H1 (cell line): ENCODE measurements at regions not wholly inside any gene's neighbourhood (a gene's known extent, or its start where the extent isn't known, plus 50 kb on each side); places are given as distances from the start of the nearest gene placed in this dataset.

Source experiments
- CTCF ChIA-PET: fragments of 300-600 bp; sonication (Branson Sonifier 250); formaldehyde crosslinking; loops from one replicate; lab custom pipeline; 2021; ENCODE audit not compliant: partially characterized antibody; lab: Charles Lee
- POLR2A ChIA-PET: fragments of 300-600 bp; sonication (Branson Sonifier 250); formaldehyde crosslinking; loops from one replicate; lab custom pipeline; 2021; ENCODE audit warnings: inconsistent platforms; ENCODE audit not compliant: partially characterized antibody; lab: Charles Lee
- DNase-seq, 2 experiments: peaks; one replicate each; pipeline versions ENCODE4 v3.0.0 to v3.0.0-alpha.2; 2010 to 2022; ENCODE audit warnings: low spot score in 2 of 2, low read depth in 1 of 2, mixed read lengths in 1 of 2
- FAIRE-seq: peaks from 2 replicates; lab custom pipeline; 2011; peaks lifted over from hg19 to GRCh38; lab: Jason Lieb, UNC
- H2AFZ ChIP-seq: 2 replicates; pipeline ENCODE4 v1.8.1; 2012; ENCODE audit warnings: low read length, inconsistent platforms
- H2AK5ac ChIP-seq: 2 replicates; pipeline ENCODE4 v1.6.1; 2013; ENCODE audit warnings: low read depth, low read length
- H2BK120ac ChIP-seq: replicated peaks from 2 replicates; pipeline ENCODE3; 2013; ENCODE audit warnings: low read depth, low read length, inconsistent platforms
- H2BK12ac ChIP-seq: 2 replicates; pipeline ENCODE4 v1.6.1; 2013; ENCODE audit warnings: low read depth, low read length
- H2BK15ac ChIP-seq: 2 replicates; pipeline ENCODE4 v1.6.1; 2013; ENCODE audit warnings: low read length
- H2BK20ac ChIP-seq: 2 replicates; pipeline ENCODE4 v1.6.1; 2013; ENCODE audit warnings: low read length
- H2BK5ac ChIP-seq: 2 replicates; pipeline ENCODE4 v1.6.1; 2013; ENCODE audit warnings: low read depth, low read length
- H3K14ac ChIP-seq: 2 replicates; pipeline ENCODE4 v1.6.1; 2013; ENCODE audit warnings: inconsistent platforms; ENCODE audit not compliant: insufficient read length
- H3K18ac ChIP-seq: 2 replicates; pipeline ENCODE4 v1.6.1; 2013; ENCODE audit warnings: low read length; ENCODE audit errors: extremely low read depth
- H3K23ac ChIP-seq: 2 replicates; pipeline ENCODE4 v1.6.1; 2013; ENCODE audit warnings: inconsistent platforms; ENCODE audit not compliant: insufficient read length
- H3K23me2 ChIP-seq: 2 replicates; pipeline ENCODE4 v1.6.1; 2013; ENCODE audit warnings: low read depth, low read length
- H3K27ac ChIP-seq: 2 replicates; pipeline ENCODE4 v1.6.1; 2011; ENCODE audit warnings: low read depth, low read length, inconsistent platforms
- H3K27me3 ChIP-seq, 4 experiments: replicated peaks in 1 of 4; 1 replicate in 1 of 4; 2 replicates in 3 of 4; pipeline versions ENCODE4 v1.6.1 to v1.8.1; 2011 to 2013; ENCODE audit warnings: low read length in 3 of 4, mild to moderate bottlenecking in 3 of 4, inconsistent platforms in 2 of 4, mixed read lengths in 2 of 4, moderate library complexity in 1 of 4; ENCODE audit not compliant: control insufficient read depth in 3 of 4, insufficient read depth in 3 of 4; ENCODE audit errors: extremely low read depth in 1 of 4
- H3K36me3 ChIP-seq, 4 experiments: 2 replicates each; pipeline versions ENCODE4 v1.6.1 to v1.8.1; 2011 to 2013; ENCODE audit warnings: mild to moderate bottlenecking in 4 of 4, low read length in 3 of 4, moderate library complexity in 2 of 4, control low read depth in 1 of 4, inconsistent platforms in 1 of 4; ENCODE audit not compliant: insufficient read depth in 4 of 4, control insufficient read depth in 2 of 4
- H3K4ac ChIP-seq: replicated peaks from 2 replicates; pipeline ENCODE3; 2013; ENCODE audit warnings: low read length, low read depth, mixed read lengths, inconsistent platforms; ENCODE audit not compliant: insufficient read length
- H3K4me1 ChIP-seq, 4 experiments: replicated peaks in 1 of 4; 1 replicate in 1 of 4; 2 replicates in 3 of 4; pipeline versions ENCODE4 v1.6.1 to v1.8.1; 2011 to 2013; ENCODE audit warnings: low read length in 3 of 4, inconsistent platforms in 2 of 4, mixed read lengths in 1 of 4; ENCODE audit not compliant: insufficient read depth in 4 of 4, control insufficient read depth in 3 of 4
- H3K4me2 ChIP-seq, 2 experiments: 2 replicates each; pipeline versions ENCODE4 v1.6.1 to v1.8.1; 2011 to 2013; ENCODE audit warnings: low read depth in 2 of 2, low read length in 2 of 2, control low read depth in 1 of 2, inconsistent platforms in 1 of 2, mild to moderate bottlenecking in 1 of 2; ENCODE audit not compliant: insufficient read depth in 1 of 2
- H3K4me3 ChIP-seq, 4 experiments: fragments of 200-600, 300-600 bp in 1 of 4; sonication (generic), shearing (Covaris generic), sonication (Bioruptor Twin) in 1 of 4; 2 replicates each; pipeline versions ENCODE4 v1.5.1 to v1.8.1; 2011 to 2016; ENCODE audit warnings: low read length in 4 of 4, low read depth in 3 of 4, control low read depth in 2 of 4, inconsistent platforms in 2 of 4, mild to moderate bottlenecking in 2 of 4, mixed read lengths in 1 of 4, moderate library complexity in 1 of 4; ENCODE audit not compliant: insufficient read depth in 2 of 4; ENCODE audit errors: extremely low read depth in 1 of 4
- H3K56ac ChIP-seq: replicated peaks from 2 replicates; pipeline ENCODE3; 2013; ENCODE audit warnings: low read depth, mild to moderate bottlenecking, mixed read lengths, low read length, inconsistent platforms; ENCODE audit not compliant: insufficient read length
- H3K79me1 ChIP-seq: 2 replicates; pipeline ENCODE4 v1.6.1; 2013; ENCODE audit warnings: low read depth, low read length, control low read depth
- H3K79me2 ChIP-seq, 2 experiments: 2 replicates each; pipeline versions ENCODE4 v1.6.1 to v1.8.1; 2012 to 2013; ENCODE audit warnings: low read length in 2 of 2, mild to moderate bottlenecking in 2 of 2, inconsistent platforms in 1 of 2; ENCODE audit not compliant: insufficient read depth in 2 of 2, control insufficient read depth in 1 of 2
- H3K9ac ChIP-seq, 4 experiments: replicated peaks in 1 of 4; 1 replicate in 1 of 4; 2 replicates in 3 of 4; pipeline versions ENCODE4 v1.6.1 to v1.8.1; 2011 to 2013; ENCODE audit warnings: low read depth in 3 of 4, low read length in 3 of 4, control low read depth in 2 of 4, mild to moderate bottlenecking in 2 of 4, moderate library complexity in 2 of 4, inconsistent platforms in 1 of 4; ENCODE audit errors: extremely low read depth in 1 of 4
- H3K9me3 ChIP-seq, 2 experiments: 2 replicates each; pipeline versions ENCODE4 v1.6.1 to v1.8.1; 2012 to 2013; ENCODE audit warnings: mild to moderate bottlenecking in 2 of 2, moderate library complexity in 2 of 2, control low read depth in 1 of 2, inconsistent platforms in 1 of 2, low read depth in 1 of 2, low read length in 1 of 2, mixed read lengths in 1 of 2; ENCODE audit not compliant: insufficient read depth in 2 of 2
- H4K20me1 ChIP-seq, 2 experiments: replicated peaks in 1 of 2; 2 replicates each; pipeline versions ENCODE3 to v1.8.1; 2011 to 2013; ENCODE audit warnings: inconsistent platforms in 2 of 2, low read length in 2 of 2, mild to moderate bottlenecking in 1 of 2; ENCODE audit not compliant: insufficient read depth in 2 of 2, control insufficient read depth in 1 of 2
- H4K5ac ChIP-seq: 2 replicates; pipeline ENCODE4 v1.6.1; 2013; ENCODE audit warnings: low read length, low read depth, mixed read lengths, inconsistent platforms; ENCODE audit not compliant: insufficient read length
- H4K8ac ChIP-seq: 2 replicates; pipeline ENCODE4 v1.8.0; 2013; ENCODE audit warnings: mild to moderate bottlenecking, moderate library complexity, low read length, inconsistent platforms; ENCODE audit not compliant: insufficient read depth; ENCODE audit errors: extremely low read depth
- H4K91ac ChIP-seq: replicated peaks from 2 replicates; pipeline ENCODE3; 2013; ENCODE audit warnings: low read length, mixed read lengths, inconsistent platforms; ENCODE audit not compliant: insufficient read length
- ASH2L ChIP-seq: fragments of 200-600, 300-600 bp; sonication (generic); IDR thresholded peaks from one replicate; pipeline ENCODE4 v1.7.1; 2017; ENCODE audit warnings: low read length
- CBX5 ChIP-seq: fragments of 300-800, 300-1000 bp; sonication (generic); IDR thresholded peaks from 2 replicates; pipeline ENCODE4 v1.7.1; 2016; ENCODE audit warnings: antibody characterized with exemption, low read length, low read depth
- SIRT6 ChIP-seq: IDR thresholded peaks from one replicate; pipeline ENCODE4 v1.7.1; 2012; ENCODE audit warnings: low read length, inconsistent platforms
- WGBS, 2 experiments: shearing (Covaris generic) in 1 of 2; methylation state at CpG; one replicate each; pipeline versions ENCODE4 v1.1.6 to v1.1.7; 2013 to 2015; ENCODE audit warnings: low lambda C conversion rate in 2 of 2, mixed read lengths in 2 of 2, inconsistent platforms in 1 of 2, low coverage in 1 of 2, missing lambda C conversion rate in 1 of 2; ENCODE audit not compliant: insufficient replicate concordance in 2 of 2, insufficient coverage in 1 of 2, insufficient read length in 1 of 2; ENCODE audit errors: extremely low coverage in 1 of 2, missing lambda C conversion rate in 1 of 2; 5-methylcytosine and 5-hydroxymethylcytosine counted together

GRCh38 chr1:14148526-14148925 lies 448.5 kb downstream of the PRDM2 start:
- H3K23ac ChIP-seq, result no peak overlapping the region
- no peak overlapping the region for H3K4ac ChIP-seq
- POLR2A ChIA-PET, result no interaction called here
- 91% methylated on average over 2 of the region's 2 CpGs; no CpG with 5 or more reads in 1 of the 2 experiments for WGBS, 2 experiments
- H4K20me1 ChIP-seq, result no peaks in the 10 kb centered on the region
- no peaks in the 10 kb centered on the region for H3K23me2 ChIP-seq
- no peak overlapping the region for H3K27ac ChIP-seq
- H3K4me3 ChIP-seq, result no peak overlapping the region
- CTCF ChIA-PET, result interaction anchor here (2.0 kb wide), 1 partner anchor 10 kb away, joined by 6 read pairs; no protein-coding TSS in a partner anchor
- H3K4me2 ChIP-seq, result no peak overlapping the region
- H4K8ac ChIP-seq, result no peak overlapping the region
- no peak overlapping the region for H2BK20ac ChIP-seq
- no peak overlapping the region for H2BK15ac ChIP-seq
- DNase-seq (no peak), FAIRE-seq (no peak)
- H3K9me3 ChIP-seq, result no peaks in the 10 kb centered on the region
- H2AK5ac ChIP-seq, result no peak overlapping the region
- H4K5ac ChIP-seq, result no peak overlapping the region
- H3K9ac ChIP-seq, result no peak overlapping the region
- H3K27me3 ChIP-seq, result no peaks in the 10 kb centered on the region
- H2BK12ac ChIP-seq, result 0 out of 2 replicates have a peak overlapping the region, but pooled peaks have one; percentile 43
- H2BK5ac ChIP-seq, result no peak overlapping the region
- H3K79me1 ChIP-seq, result no peaks in the 10 kb centered on the region
- no peak overlapping the region for H4K91ac ChIP-seq
- peaks cover 0 to 4% (median 0%) of the 10 kb centered on the region in 4 experiments; a peak in 1 of 7 replicates for H3K4me1 ChIP-seq
- H3K36me3 ChIP-seq, result no peaks in the 10 kb centered on the region
- H3K56ac ChIP-seq, result no peak overlapping the region
- no peak for TF ChIP-seq SIRT6
- no peak for TF ChIP-seq ASH2L
- TF ChIP-seq CBX5, result no peak
- H3K79me2 ChIP-seq, result no peaks in the 10 kb centered on the region
- H3K14ac ChIP-seq, result no peak overlapping the region
- no peak overlapping the region for H2BK120ac ChIP-seq
- no peak overlapping the region for H3K18ac ChIP-seq
- no peak overlapping the region for H2AFZ ChIP-seq
